Astrocyte (in vitro differentiated cells and primary cell): ENCODE measurements at regions not wholly inside any gene's neighbourhood (a gene's known extent, or its start where the extent isn't known, plus 50 kb on each side); places are given as distances from the start of the nearest gene placed in this dataset.

ENCODE experiments used
- DNase-seq: peaks from one replicate; pipeline ENCODE4 v3.0.0-alpha.2; 2010; ENCODE audit warnings: low read depth
- FAIRE-seq: peaks from 2 replicates; lab custom pipeline; 2011; peaks lifted over from hg19 to GRCh38; lab: Jason Lieb, UNC
- H2AFZ ChIP-seq: 2 replicates; pipeline ENCODE4 v1.6.0; 2012; ENCODE audit warnings: low read depth, low read length, inconsistent platforms
- H3K27ac ChIP-seq: 2 replicates; pipeline ENCODE4 v1.5.1; 2011; ENCODE audit warnings: low read depth, low read length, inconsistent platforms
- H3K27me3 ChIP-seq: 2 replicates; pipeline ENCODE4 v1.6.0; 2011; ENCODE audit warnings: low read length, inconsistent platforms; ENCODE audit not compliant: insufficient read depth
- H3K36me3 ChIP-seq: 2 replicates; pipeline ENCODE4 v1.5.1; 2011; ENCODE audit warnings: low read length, inconsistent platforms; ENCODE audit not compliant: insufficient read depth
- H3K4me1 ChIP-seq: 2 replicates; pipeline ENCODE4 v1.5.1; 2011; ENCODE audit warnings: low read length, inconsistent platforms; ENCODE audit not compliant: insufficient read depth
- H3K4me2 ChIP-seq: 2 replicates; pipeline ENCODE4 v1.6.0; 2012; ENCODE audit warnings: low read length, inconsistent platforms
- H3K4me3 ChIP-seq: 2 replicates; pipeline ENCODE4 v1.5.1; 2011; ENCODE audit warnings: low read depth, mild to moderate bottlenecking, low read length, inconsistent platforms; ENCODE audit not compliant: insufficient read depth
- H3K79me2 ChIP-seq: 2 replicates; pipeline ENCODE4 v1.6.0; 2012; ENCODE audit warnings: mild to moderate bottlenecking, low read length, inconsistent platforms; ENCODE audit not compliant: insufficient read depth
- H3K9ac ChIP-seq: 2 replicates; pipeline ENCODE4 v1.6.0; 2012; ENCODE audit warnings: mild to moderate bottlenecking, low read length, inconsistent platforms
- H3K9me3 ChIP-seq: 2 replicates; pipeline ENCODE4 v1.5.1; 2012; ENCODE audit warnings: low read depth, mild to moderate bottlenecking, low read length, inconsistent platforms; ENCODE audit not compliant: insufficient read depth
- H4K20me1 ChIP-seq: 2 replicates; pipeline ENCODE4 v1.6.0; 2012; ENCODE audit warnings: low read length, inconsistent platforms; ENCODE audit not compliant: insufficient read depth
- H3K27ac Mint-ChIP-seq: one replicate; pipeline ENCODE4 v1.8.0; 2021; ENCODE audit warnings: mild to moderate bottlenecking, mixed read lengths; ENCODE audit not compliant: unreplicated experiment
- H3K27me3 Mint-ChIP-seq: one replicate; pipeline ENCODE4 v1.8.0; 2021; ENCODE audit warnings: low read depth, mixed read lengths; ENCODE audit not compliant: unreplicated experiment
- H3K36me3 Mint-ChIP-seq: one replicate; pipeline ENCODE4 v1.8.0; 2021; ENCODE audit warnings: low read depth, mixed read lengths; ENCODE audit not compliant: unreplicated experiment
- H3K4me1 Mint-ChIP-seq: one replicate; pipeline ENCODE4 v1.8.0; 2021; ENCODE audit warnings: low read depth, mixed read lengths; ENCODE audit not compliant: unreplicated experiment
- H3K4me3 Mint-ChIP-seq: one replicate; pipeline ENCODE4 v1.8.0; 2021; ENCODE audit warnings: mild to moderate bottlenecking, moderate library complexity, mixed read lengths; ENCODE audit not compliant: unreplicated experiment
- H3K9me3 Mint-ChIP-seq: one replicate; pipeline ENCODE4 v1.8.0; 2021; ENCODE audit warnings: mild to moderate bottlenecking, mixed read lengths; ENCODE audit not compliant: unreplicated experiment
- CTCF ChIP-seq: IDR thresholded peaks from 2 replicates; pipeline ENCODE4 v1.5.1; 2011; ENCODE audit warnings: low read depth, mild to moderate bottlenecking, inconsistent platforms, low read length, moderate library complexity; ENCODE audit not compliant: insufficient read depth
- EZH2 ChIP-seq: IDR thresholded peaks from 2 replicates; pipeline ENCODE4 v1.6.1; 2012; ENCODE audit warnings: mild to moderate bottlenecking, low read length, inconsistent platforms; ENCODE audit not compliant: insufficient read depth

- no peak overlapping the region for H3K27ac Mint-ChIP-seq
- Histone ChIP-seq H3K4me1 (peaks cover 12% of the 10 kb centered on the region), H3K79me2 (no peaks in the 10 kb centered on the region), H3K4me3 (no peak overlapping the region), H3K9me3 (no peaks in the 10 kb centered on the region), H3K27me3 (no peaks in the 10 kb centered on the region), H4K20me1 (no peaks in the 10 kb centered on the region), H2AFZ (no peak overlapping the region), H3K27ac (no peak overlapping the region), H3K9ac (no peak overlapping the region), H3K4me2 (no peak overlapping the region), H3K36me3 (no peaks in the 10 kb centered on the region)
- H3K4me1 Mint-ChIP-seq, result peaks cover 22% of the 10 kb centered on the region
- DNase-seq (no peak), FAIRE-seq (no peak)
- H3K27me3 Mint-ChIP-seq, result no peaks in the 10 kb centered on the region
- H3K36me3 Mint-ChIP-seq, result peaks cover 4% of the 10 kb centered on the region
- TF ChIP-seq EZH2 (no peak), CTCF (no peak)
- no peak overlapping the region for H3K4me3 Mint-ChIP-seq
- H3K9me3 Mint-ChIP-seq, result peaks cover 3% of the 10 kb centered on the region
Observed at GRCh38 chr16:72286936-72287620, 115.1 kb upstream of the PMFBP1 start.

DNA sequence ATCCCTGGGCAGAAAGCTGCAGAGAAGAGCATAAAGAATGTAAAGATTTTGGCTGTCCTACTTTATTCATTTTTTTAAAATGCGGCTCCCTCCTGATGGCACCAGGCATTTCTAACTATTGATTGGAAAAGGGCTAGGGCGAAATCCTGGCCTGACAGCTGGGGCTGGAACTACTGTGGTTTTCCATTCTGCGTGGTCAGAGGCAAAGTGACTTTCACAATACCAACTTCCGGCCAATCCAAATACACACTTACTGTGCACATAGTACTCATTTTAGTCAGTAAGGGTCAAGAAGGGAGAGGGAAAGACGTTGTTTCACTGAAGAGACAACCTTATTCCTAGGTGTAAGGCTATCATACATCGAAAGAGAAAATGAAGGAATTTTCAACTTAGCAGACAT lies 113.8 kb upstream of the PMFBP1 start:
- FAIRE-seq (no peak), DNase-seq (peak; percentile 14)
- H3K36me3 ChIP-seq, result no peaks in the 10 kb centered on the region
- TF ChIP-seq EZH2 (no peak), CTCF (no peak)
- H3K79me2 ChIP-seq, result no peaks in the 10 kb centered on the region
- no peaks in the 10 kb centered on the region for H4K20me1 ChIP-seq
- no peak overlapping the region for H3K9ac ChIP-seq
- peaks cover 4% of the 10 kb centered on the region for H3K36me3 Mint-ChIP-seq
- H3K4me1 Mint-ChIP-seq, result peaks cover 10% of the 10 kb centered on the region
- no peak overlapping the region for H2AFZ ChIP-seq
- H3K9me3 ChIP-seq, result no peaks in the 10 kb centered on the region
- H3K9me3 Mint-ChIP-seq, result peaks cover 3% of the 10 kb centered on the region
- H3K4me1 ChIP-seq, result peaks cover 1% of the 10 kb centered on the region
- H3K27me3 Mint-ChIP-seq, result no peaks in the 10 kb centered on the region
- no peak overlapping the region for H3K27ac Mint-ChIP-seq
- H3K27ac ChIP-seq, result no peak overlapping the region
- H3K4me3 Mint-ChIP-seq, result no peak overlapping the region
- no peaks in the 10 kb centered on the region for H3K27me3 ChIP-seq
- H3K4me3 ChIP-seq, result no peak overlapping the region
- H3K4me2 ChIP-seq, result no peak overlapping the region

- H3K27me3 ChIP-seq, result no peaks in the 10 kb centered on the region
- FAIRE-seq (no peak), DNase-seq (no peak)
- H3K9me3 ChIP-seq, result no peaks in the 10 kb centered on the region
- H4K20me1 ChIP-seq, result no peaks in the 10 kb centered on the region
- no peaks in the 10 kb centered on the region for H3K79me2 ChIP-seq
- no peak overlapping the region for H3K4me2 ChIP-seq
- Mint-ChIP-seq H3K36me3 (peaks cover 4% of the 10 kb centered on the region), H3K4me1 (peaks cover 8% of the 10 kb centered on the region), H3K9me3 (peaks cover 3% of the 10 kb centered on the region), H3K27me3 (no peaks in the 10 kb centered on the region), H3K27ac (no peak overlapping the region), H3K4me3 (no peak overlapping the region)
- H3K27ac ChIP-seq, result no peak overlapping the region
- H2AFZ ChIP-seq, result no peak overlapping the region
- TF ChIP-seq CTCF (no peak), EZH2 (no peak)
- H3K4me3 ChIP-seq, result no peak overlapping the region
- no peaks in the 10 kb centered on the region for H3K4me1 ChIP-seq
- H3K36me3 ChIP-seq, result no peaks in the 10 kb centered on the region
- no peak overlapping the region for H3K9ac ChIP-seq
Observed at GRCh38 chr16:72285324-72285723, 113.4 kb upstream of the PMFBP1 start.
